ENCODE measurements at regions not wholly inside any gene's neighbourhood (a gene's known extent, or its start where the extent isn't known, plus 50 kb on each side); places are given as distances from the start of the nearest gene placed in this dataset.

GRCh38 chr21:28779914-28780313 lies 212.8 kb downstream of the LTN1 start:
- H3K4me3 ChIP-seq (replicated peaks; ENCODE audit: low read depth, low read length) = no peak overlapping the region
- TF ChIP-seq CTCF (IDR thresholded peaks at IDR 0.05; ENCODE audit: low read length, missing control alignments) = no peak
- no peak for DNase-seq (ENCODE audit: low read depth)

GRCh38 chr21:28776251-28776650 lies 216.4 kb downstream of the LTN1 start:
- H3K4me3 ChIP-seq (replicated peaks; ENCODE audit: low read depth, low read length) = no peak overlapping the region
- TF ChIP-seq CTCF (IDR thresholded peaks at IDR 0.05; ENCODE audit: low read length, missing control alignments) = no peak
- DNase-seq (ENCODE audit: low read depth) = peak; percentile 65

- TF ChIP-seq CTCF (IDR thresholded peaks at IDR 0.05; ENCODE audit: low read length, missing control alignments) = no peak
- DNase-seq (ENCODE audit: low read depth) = no peak
- no peak overlapping the region for H3K4me3 ChIP-seq (replicated peaks; ENCODE audit: low read depth, low read length)
Measured at GRCh38 chr21:28775071-28775470, 217.6 kb downstream of the LTN1 start.

- DNase-seq (ENCODE audit: low read depth) = no peak
- TF ChIP-seq CTCF (IDR thresholded peaks at IDR 0.05; ENCODE audit: low read length, missing control alignments) = no peak
- no peak overlapping the region for H3K4me3 ChIP-seq (replicated peaks; ENCODE audit: low read depth, low read length)
Measured at GRCh38 chr21:28773036-28773435, 219.6 kb downstream of the LTN1 start.

- peak; percentile 64 for DNase-seq (ENCODE audit: low read depth)
- TF ChIP-seq CTCF (IDR thresholded peaks at IDR 0.05; ENCODE audit: low read length, missing control alignments) = no peak
- H3K4me3 ChIP-seq (replicated peaks; ENCODE audit: low read depth, low read length) = no peak overlapping the region
Measured at GRCh38 chr21:28771790-28772501, 220.7 kb downstream of the LTN1 start.

GRCh38 chr21:28770867-28771661 lies 221.6 kb downstream of the LTN1 start:
- no peak overlapping the region for H3K4me3 ChIP-seq (replicated peaks; ENCODE audit: low read depth, low read length)
- DNase-seq (ENCODE audit: low read depth) = peak; percentile 40
- no peak for TF ChIP-seq CTCF (IDR thresholded peaks at IDR 0.05; ENCODE audit: low read length, missing control alignments)
